ENCODE measurements at regions not wholly inside any gene's neighbourhood (a gene's known extent, or its start where the extent isn't known, plus 50 kb on each side); places are given as distances from the start of the nearest gene placed in this dataset.

GRCh38 chr7:8378349-8379019 lies 54.9 kb upstream of the NXPH1 start:
- no peak overlapping the region for H3K27ac ChIP-seq
- DNase-seq (ENCODE audit: low read depth, low spot score) = no peak

- DNase-seq (ENCODE audit: low read depth, low spot score) = no peak
Observed at GRCh38 chr7:8379264-8379663, 54.1 kb upstream of the NXPH1 start.

GRCh38 chr7:8380130-8380529 lies 53.3 kb upstream of the NXPH1 start:
- no peak for DNase-seq (ENCODE audit: low read depth, low spot score)
- no peak overlapping the region for H3K27ac ChIP-seq

More at GRCh38 chr7:8379264-8379663, 54.1 kb upstream of the NXPH1 start:
- H3K27ac ChIP-seq = no peak overlapping the region

- DNase-seq (ENCODE audit: low read depth, low spot score) = no peak
- no peak overlapping the region for H3K27ac ChIP-seq
Observed at GRCh38 chr7:8382004-8382730, 51.2 kb upstream of the NXPH1 start.

Data from epithelial cell of prostate (primary cell).